ENCODE measurements at regions not wholly inside any gene's neighbourhood (a gene's known extent, or its start where the extent isn't known, plus 50 kb on each side); places are given as distances from the start of the nearest gene placed in this dataset.

GRCh38 chr4:38377195-38377594, 286.8 kb upstream of the KLF3 start:
- TF ChIP-seq POLR2AphosphoS5 (IDR thresholded peaks at IDR 0.05) = no peak
- TF ChIP-seq EP300 (IDR thresholded peaks at IDR 0.05) = no peak
- TF ChIP-seq CTCF (IDR thresholded peaks at IDR 0.05) = no peak
- no peak for TF ChIP-seq POLR2A (IDR thresholded peaks at IDR 0.05)
- H3K4me1 ChIP-seq = peaks cover 0 to 1% (median 0%) of the 10 kb centered on the region in 3 donors
- H3K27ac ChIP-seq = no peak overlapping the region
- no peaks in the 10 kb centered on the region for H3K27me3 ChIP-seq
- ATAC-seq = no peak
- H3K9me3 ChIP-seq = no peaks in the 10 kb centered on the region
- no peak overlapping the region for H3K4me3 ChIP-seq
- no CpG with 5 or more reads among the region's 1 CpG for WGBS, 2 donors (ENCODE audit: low coverage in 1 of 2)
- H3K36me3 ChIP-seq = no peaks in the 10 kb centered on the region

- H3K27me3 ChIP-seq = no peaks in the 10 kb centered on the region
- peaks cover 0 to 14% (median 0%) of the 10 kb centered on the region in 3 donors for H3K4me1 ChIP-seq
- no peaks in the 10 kb centered on the region for H3K9me3 ChIP-seq
- no peaks in the 10 kb centered on the region for H3K36me3 ChIP-seq
- H3K27ac ChIP-seq = no peak overlapping the region
- TF ChIP-seq EP300 (IDR thresholded peaks at IDR 0.05) = no peak
- TF ChIP-seq POLR2A (IDR thresholded peaks at IDR 0.05) = no peak
- no peak for TF ChIP-seq POLR2AphosphoS5 (IDR thresholded peaks at IDR 0.05)
- no peak for TF ChIP-seq CTCF (IDR thresholded peaks at IDR 0.05)
- 55 to 67% methylated on average over 3 of the region's 3 CpGs for WGBS, 2 donors (ENCODE audit: low coverage in 1 of 2)
- H3K4me3 ChIP-seq = no peak overlapping the region
- no peak for ATAC-seq
Measured at GRCh38 chr4:38378478-38378877, 285.5 kb upstream of the KLF3 start.

- peak; percentile 47 for ATAC-seq
- no peak for TF ChIP-seq POLR2AphosphoS5 (IDR thresholded peaks at IDR 0.05)
- TF ChIP-seq POLR2A (IDR thresholded peaks at IDR 0.05) = no peak
- no peak for TF ChIP-seq EP300 (IDR thresholded peaks at IDR 0.05)
- no peak for TF ChIP-seq CTCF (IDR thresholded peaks at IDR 0.05)
- no peak overlapping the region for H3K27ac ChIP-seq
- no peak overlapping the region for H3K4me3 ChIP-seq
- 59 to 74% methylated on average over 5 to 6 of the region's 6 CpGs for WGBS, 2 donors (ENCODE audit: low coverage in 1 of 2)
- no peaks in the 10 kb centered on the region for H3K9me3 ChIP-seq
- H3K27me3 ChIP-seq = no peaks in the 10 kb centered on the region
- H3K4me1 ChIP-seq = peaks cover 0 to 47% (median 11%) of the 10 kb centered on the region in 3 donors
- no peaks in the 10 kb centered on the region for H3K36me3 ChIP-seq
Measured at GRCh38 chr4:38381788-38382187, 282.2 kb upstream of the KLF3 start.

- no peak for ATAC-seq
- Histone ChIP-seq H3K27ac (no peak overlapping the region), H3K4me3 (no peak overlapping the region), H3K36me3 (no peaks in the 10 kb centered on the region), H3K9me3 (no peaks in the 10 kb centered on the region), H3K27me3 (no peaks in the 10 kb centered on the region), H3K4me1 (peaks cover 0 to 54% (median 15%) of the 10 kb centered on the region in 3 donors)
- no peak for TF ChIP-seq POLR2A (IDR thresholded peaks at IDR 0.05)
- no peak for TF ChIP-seq CTCF (IDR thresholded peaks at IDR 0.05)
- TF ChIP-seq EP300 (IDR thresholded peaks at IDR 0.05) = no peak
- no peak for TF ChIP-seq POLR2AphosphoS5 (IDR thresholded peaks at IDR 0.05)
- WGBS, 2 donors (ENCODE audit: low coverage in 1 of 2) = 32 to 33% methylated on average over 7 of the region's 7 CpGs
Measured at GRCh38 chr4:38382520-38382919, 281.5 kb upstream of the KLF3 start.

- H3K36me3 ChIP-seq = no peaks in the 10 kb centered on the region
- TF ChIP-seq POLR2AphosphoS5 (IDR thresholded peaks at IDR 0.05) (no peak), CTCF (IDR thresholded peaks at IDR 0.05) (no peak), EP300 (IDR thresholded peaks at IDR 0.05) (no peak), POLR2A (IDR thresholded peaks at IDR 0.05) (no peak)
- no peak for ATAC-seq
- H3K4me1 ChIP-seq = peaks cover 0 to 59% (median 18%) of the 10 kb centered on the region in 3 donors
- peak overlapping the region in 1 of 4 donors; percentile 5 for H3K27ac ChIP-seq
- no peaks in the 10 kb centered on the region for H3K9me3 ChIP-seq
- 25 to 31% methylated on average over 3 of the region's 3 CpGs for WGBS, 2 donors (ENCODE audit: low coverage in 1 of 2)
- H3K4me3 ChIP-seq = no peak overlapping the region
- H3K27me3 ChIP-seq = no peaks in the 10 kb centered on the region
Measured at GRCh38 chr4:38383646-38384121, 280.3 kb upstream of the KLF3 start.

Data from gastroesophageal sphincter (tissue), 4 donors.